IPS-20b (cell line): ENCODE measurements at regions not wholly inside any gene's neighbourhood (a gene's known extent, or its start where the extent isn't known, plus 50 kb on each side); places are given as distances from the start of the nearest gene placed in this dataset.

Source experiments
- H3K27ac ChIP-seq: one replicate; pipeline ENCODE4 v1.5.1; 2013; ENCODE audit warnings: low read length
- H3K27me3 ChIP-seq: 2 replicates; pipeline ENCODE4 v1.6.1; 2013; ENCODE audit warnings: mild to moderate bottlenecking, low read length, inconsistent platforms; ENCODE audit not compliant: insufficient read depth
- H3K36me3 ChIP-seq: 2 replicates; pipeline ENCODE4 v1.6.1; 2013; ENCODE audit warnings: low read depth, mild to moderate bottlenecking, inconsistent platforms, low read length, moderate library complexity; ENCODE audit not compliant: insufficient read depth
- H3K4me1 ChIP-seq: 2 replicates; pipeline ENCODE4 v1.6.1; 2013; ENCODE audit warnings: mild to moderate bottlenecking, control low read depth, inconsistent platforms, low read length, moderate library complexity; ENCODE audit not compliant: insufficient read depth
- H3K4me3 ChIP-seq: 2 replicates; pipeline ENCODE4 v1.5.1; 2013; ENCODE audit warnings: mild to moderate bottlenecking, low read length, inconsistent platforms
- H3K9ac ChIP-seq: 2 replicates; pipeline ENCODE4 v1.6.1; 2013; ENCODE audit warnings: low read depth, mild to moderate bottlenecking, inconsistent platforms, low read length, moderate library complexity
- H3K9me3 ChIP-seq: 2 replicates; pipeline ENCODE4 v1.6.1; 2013; ENCODE audit warnings: mild to moderate bottlenecking, low read depth, low read length, inconsistent platforms; ENCODE audit not compliant: insufficient read depth

GRCh38 chr15:31727612-31728011 lies 302.7 kb upstream of the CHRNA7 start:
- Histone ChIP-seq H3K9ac (no peak overlapping the region), H3K36me3 (no peaks in the 10 kb centered on the region), H3K9me3 (no peaks in the 10 kb centered on the region)

GRCh38 chr15:31732726-31733125 lies 297.6 kb upstream of the CHRNA7 start:
- no peak overlapping the region for H3K27ac ChIP-seq
- H3K27me3 ChIP-seq: no peaks in the 10 kb centered on the region
- no peaks in the 10 kb centered on the region for H3K4me1 ChIP-seq
- no peak overlapping the region for H3K9ac ChIP-seq
- H3K36me3 ChIP-seq: no peaks in the 10 kb centered on the region
- H3K9me3 ChIP-seq: no peaks in the 10 kb centered on the region
- H3K4me3 ChIP-seq: no peak overlapping the region

More at GRCh38 chr15:31727612-31728011, 302.7 kb upstream of the CHRNA7 start:
- Histone ChIP-seq H3K27me3 (no peaks in the 10 kb centered on the region), H3K4me3 (no peak overlapping the region), H3K4me1 (no peaks in the 10 kb centered on the region), H3K27ac (no peak overlapping the region)

GRCh38 chr15:31733424-31733823 lies 296.9 kb upstream of the CHRNA7 start:
- Histone ChIP-seq H3K4me1 (no peaks in the 10 kb centered on the region), H3K27ac (no peak overlapping the region), H3K4me3 (no peak overlapping the region), H3K9me3 (no peaks in the 10 kb centered on the region), H3K36me3 (no peaks in the 10 kb centered on the region), H3K9ac (no peak overlapping the region), H3K27me3 (no peaks in the 10 kb centered on the region)

- Histone ChIP-seq H3K36me3 (no peaks in the 10 kb centered on the region), H3K27me3 (no peaks in the 10 kb centered on the region), H3K9ac (no peak overlapping the region), H3K4me3 (no peak overlapping the region), H3K4me1 (no peaks in the 10 kb centered on the region), H3K9me3 (peaks cover 6% of the 10 kb centered on the region; the same call in 1 of the 2 replicates), H3K27ac (no peak overlapping the region)
Observed at GRCh38 chr15:31740203-31740602, 290.1 kb upstream of the CHRNA7 start.

GRCh38 chr15:31745841-31746240 lies 284.5 kb upstream of the CHRNA7 start:
- Histone ChIP-seq H3K4me1 (no peaks in the 10 kb centered on the region), H3K36me3 (no peaks in the 10 kb centered on the region), H3K9me3 (peaks cover 6% of the 10 kb centered on the region; the same call in 1 of the 2 replicates), H3K27ac (no peak overlapping the region), H3K27me3 (no peaks in the 10 kb centered on the region), H3K4me3 (no peak overlapping the region), H3K9ac (no peak overlapping the region)

- no peak overlapping the region for H3K9ac ChIP-seq
- H3K4me1 ChIP-seq: no peaks in the 10 kb centered on the region
- H3K9me3 ChIP-seq: no peaks in the 10 kb centered on the region
- H3K36me3 ChIP-seq: no peaks in the 10 kb centered on the region
- no peak overlapping the region for H3K27ac ChIP-seq
- H3K27me3 ChIP-seq: no peaks in the 10 kb centered on the region
- H3K4me3 ChIP-seq: no peak overlapping the region
Observed at GRCh38 chr15:31752065-31752762, 278.1 kb upstream of the CHRNA7 start.

- H3K27ac ChIP-seq: no peak overlapping the region
- no peaks in the 10 kb centered on the region for H3K36me3 ChIP-seq
- no peaks in the 10 kb centered on the region for H3K9me3 ChIP-seq
- no peaks in the 10 kb centered on the region for H3K4me1 ChIP-seq
- H3K9ac ChIP-seq: no peak overlapping the region
- H3K4me3 ChIP-seq: no peak overlapping the region
- H3K27me3 ChIP-seq: no peaks in the 10 kb centered on the region
Observed at GRCh38 chr15:31752905-31753304, 277.4 kb upstream of the CHRNA7 start.

- Histone ChIP-seq H3K27me3 (no peaks in the 10 kb centered on the region), H3K9ac (no peak overlapping the region), H3K27ac (no peak overlapping the region), H3K4me1 (no peaks in the 10 kb centered on the region), H3K9me3 (no peaks in the 10 kb centered on the region), H3K36me3 (no peaks in the 10 kb centered on the region), H3K4me3 (no peak overlapping the region)
Observed at GRCh38 chr15:31758126-31758525, 272.2 kb upstream of the CHRNA7 start.

GRCh38 chr15:31768055-31768454 lies 262.3 kb upstream of the CHRNA7 start:
- Histone ChIP-seq H3K27me3 (no peaks in the 10 kb centered on the region), H3K36me3 (no peaks in the 10 kb centered on the region), H3K4me1 (no peaks in the 10 kb centered on the region), H3K9me3 (no peaks in the 10 kb centered on the region), H3K27ac (no peak overlapping the region), H3K4me3 (no peak overlapping the region), H3K9ac (no peak overlapping the region)

GRCh38 chr15:31774045-31774444 lies 256.3 kb upstream of the CHRNA7 start:
- Histone ChIP-seq H3K9me3 (no peaks in the 10 kb centered on the region), H3K9ac (no peak overlapping the region), H3K27me3 (no peaks in the 10 kb centered on the region), H3K27ac (no peak overlapping the region), H3K36me3 (no peaks in the 10 kb centered on the region), H3K4me3 (no peak overlapping the region), H3K4me1 (no peaks in the 10 kb centered on the region)

- Histone ChIP-seq H3K4me3 (no peak overlapping the region), H3K4me1 (no peaks in the 10 kb centered on the region), H3K36me3 (no peaks in the 10 kb centered on the region), H3K9me3 (no peaks in the 10 kb centered on the region), H3K9ac (no peak overlapping the region), H3K27ac (no peak overlapping the region), H3K27me3 (no peaks in the 10 kb centered on the region)
Observed at GRCh38 chr15:31776039-31776438, 254.3 kb upstream of the CHRNA7 start.

- Histone ChIP-seq H3K36me3 (no peaks in the 10 kb centered on the region), H3K4me1 (no peaks in the 10 kb centered on the region), H3K27me3 (no peaks in the 10 kb centered on the region), H3K9me3 (no peaks in the 10 kb centered on the region), H3K4me3 (no peak overlapping the region), H3K27ac (no peak overlapping the region), H3K9ac (no peak overlapping the region)
Observed at GRCh38 chr15:31781261-31781660, 249.1 kb upstream of the CHRNA7 start.
